Ammon's horn (tissue), 1 donor: ENCODE measurements at regions not wholly inside any gene's neighbourhood (a gene's known extent, or its start where the extent isn't known, plus 50 kb on each side); places are given as distances from the start of the nearest gene placed in this dataset.

Experiments
- DNase-seq: peaks from one replicate; pipeline ENCODE4 v3.0.0-alpha.2; 2016; ENCODE audit warnings: low spot score

DNA sequence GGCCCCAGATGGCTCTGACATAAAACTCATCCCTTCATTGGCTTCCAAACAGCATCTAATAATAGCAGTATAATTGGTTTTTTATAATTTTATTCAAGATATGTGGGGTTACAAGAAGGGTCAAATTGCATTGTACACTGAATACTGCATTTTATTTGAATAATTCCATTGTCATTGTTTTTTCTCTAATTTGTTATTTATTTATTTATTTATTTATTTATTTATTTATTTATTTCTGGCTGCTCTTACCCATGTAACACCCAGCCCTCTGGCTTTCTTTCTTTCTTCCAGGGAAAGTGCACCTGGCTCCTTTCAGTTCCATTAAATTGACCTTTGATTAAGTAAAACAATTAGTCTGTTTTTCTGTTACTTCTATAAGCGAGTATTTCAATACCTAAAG, 210.1 kb downstream of the CDH9 start:
- DNase-seq = no peak

DNA sequence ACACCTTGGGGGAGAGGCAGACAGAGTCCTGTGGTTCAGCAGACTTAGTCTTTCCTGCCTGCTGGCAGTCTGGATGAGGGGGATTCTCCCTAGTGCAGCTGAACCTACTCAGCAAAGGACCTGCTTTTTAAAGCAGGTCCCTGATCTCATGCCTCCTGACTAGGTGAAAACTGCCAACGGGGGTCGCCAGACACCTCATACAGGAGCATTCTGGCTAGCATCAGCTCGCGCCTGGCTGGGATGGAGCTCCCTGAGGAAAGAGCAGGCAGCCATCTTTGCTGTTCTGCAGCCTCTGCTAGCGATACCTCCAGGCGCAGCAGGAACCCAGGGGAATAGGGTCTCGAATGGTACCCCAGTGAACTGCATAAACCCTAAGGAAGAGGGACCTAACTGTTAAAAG, 225.2 kb downstream of the CDH9 start:
- no peak for DNase-seq

DNA sequence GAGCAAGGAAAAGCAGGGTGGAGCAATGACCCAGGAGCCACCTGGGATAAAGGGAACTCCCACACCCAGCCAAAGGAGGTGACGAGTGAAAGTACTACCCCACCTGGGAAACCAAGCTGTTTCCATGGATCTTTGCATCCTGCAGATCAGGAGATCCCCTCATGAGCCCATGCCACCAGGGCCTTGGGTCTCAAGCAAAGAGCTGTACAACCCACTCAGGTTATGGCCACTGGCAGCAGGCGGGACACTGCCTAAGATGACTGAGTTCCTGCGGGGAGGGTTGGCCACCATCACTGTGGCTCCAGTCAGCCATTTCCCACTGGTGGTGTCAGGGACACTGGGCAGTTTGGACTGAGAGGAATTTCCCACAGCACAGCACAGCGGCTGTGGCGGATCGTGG, 225.7 kb downstream of the CDH9 start:
- no peak for DNase-seq

DNA sequence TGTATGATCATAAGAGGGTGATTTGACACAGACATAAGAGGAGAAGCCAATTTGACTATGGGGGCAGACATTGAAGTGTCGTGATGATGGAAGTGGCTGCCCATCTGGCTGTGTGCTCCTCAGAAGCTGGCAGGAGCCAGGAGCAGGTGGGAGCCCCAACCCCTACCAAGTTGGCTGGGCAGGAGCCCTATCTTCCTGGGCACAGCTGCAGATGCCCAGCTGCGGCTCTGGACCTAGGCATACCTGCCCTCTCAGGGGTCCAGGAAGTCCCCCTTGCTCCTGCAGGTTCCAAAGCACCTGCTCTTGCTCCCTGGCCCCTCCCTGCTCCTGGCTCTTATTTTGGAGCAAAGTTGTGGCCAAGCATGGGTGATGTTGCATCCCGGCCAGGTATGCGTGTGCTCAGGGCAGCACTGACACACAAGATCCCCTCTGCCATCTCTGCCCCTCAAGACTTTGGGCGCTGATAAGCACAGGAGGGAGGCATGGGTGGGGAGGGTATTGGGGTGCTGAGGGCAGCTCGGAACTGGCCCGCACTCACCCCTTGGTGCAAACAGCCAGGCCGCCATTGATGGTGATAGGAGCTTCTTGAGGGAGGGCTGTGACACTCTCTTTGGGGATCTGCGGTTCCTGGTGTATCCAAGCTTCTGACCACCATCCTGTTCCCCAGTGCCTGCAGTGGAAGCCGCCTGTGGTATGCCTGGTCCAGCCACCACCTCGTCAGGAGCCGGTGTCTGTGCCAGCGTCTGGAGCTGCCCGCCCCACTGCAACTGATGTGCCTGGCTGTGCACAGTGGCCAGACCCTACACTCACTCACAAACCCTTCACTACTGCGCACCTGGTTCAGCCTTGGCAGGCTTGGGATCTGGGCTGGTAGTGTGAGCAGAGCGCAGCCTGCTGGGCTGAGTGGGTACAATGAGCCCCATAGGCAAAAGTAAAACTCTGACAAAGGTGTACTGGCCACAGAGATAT, 230.9 kb downstream of the CDH9 start:
- no peak for DNase-seq

DNA sequence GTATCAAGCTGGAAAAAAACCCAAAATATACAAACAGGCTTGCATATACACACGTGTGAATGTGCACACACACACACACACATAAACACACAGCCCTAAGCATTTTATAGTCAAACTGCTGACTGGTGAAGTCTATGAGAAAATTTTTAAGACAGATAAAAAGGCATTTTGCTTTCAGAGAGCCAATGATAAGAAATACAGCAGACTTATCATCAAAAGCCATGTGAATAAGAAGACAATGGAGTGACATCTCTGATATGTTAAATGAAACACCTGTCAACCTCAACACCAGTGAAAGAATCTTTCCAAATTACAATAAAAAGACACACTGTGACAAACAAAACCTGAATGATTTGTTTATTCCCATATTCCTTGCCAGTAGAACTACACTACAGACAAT, 233.3 kb downstream of the CDH9 start:
- no peak for DNase-seq

DNA sequence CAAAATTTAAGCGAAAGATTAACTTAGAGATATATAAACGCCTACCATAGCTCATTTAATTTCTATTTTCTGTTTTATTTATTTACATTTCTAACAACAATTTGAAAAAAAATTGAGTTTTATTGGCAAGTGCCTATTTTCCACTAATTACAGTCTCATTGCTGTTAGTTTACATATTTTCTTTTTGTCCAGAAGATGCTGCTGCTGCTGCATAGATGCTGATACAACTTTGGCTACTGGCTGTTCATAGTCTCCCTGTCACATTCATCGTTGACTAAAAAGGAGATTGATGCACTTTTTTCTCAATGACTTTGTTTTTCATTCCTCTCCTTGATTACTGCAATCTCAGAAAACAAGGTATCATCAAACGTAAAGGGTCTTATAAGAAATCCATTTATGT, 235.4 kb downstream of the CDH9 start:
- peak; percentile 27 for DNase-seq

DNA sequence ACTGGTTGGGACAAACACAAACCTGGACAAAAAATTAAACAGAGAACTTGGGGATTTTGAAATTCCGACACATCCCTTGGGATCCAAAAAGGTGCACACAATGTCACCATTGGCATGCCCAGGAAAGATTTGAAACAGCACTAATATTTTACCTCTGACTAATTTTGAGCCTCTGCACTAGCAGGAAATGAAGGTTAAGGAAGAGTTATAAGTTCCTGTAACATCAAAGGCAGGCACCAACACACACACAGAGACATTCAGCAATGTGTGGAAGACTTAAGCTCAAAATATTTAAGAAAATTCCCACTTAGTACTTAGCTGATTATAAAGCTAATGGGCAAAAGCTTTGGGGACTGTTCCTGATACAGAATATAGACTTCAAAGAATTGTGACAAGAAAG, 247.0 kb downstream of the CDH9 start:
- DNase-seq = no peak

DNA sequence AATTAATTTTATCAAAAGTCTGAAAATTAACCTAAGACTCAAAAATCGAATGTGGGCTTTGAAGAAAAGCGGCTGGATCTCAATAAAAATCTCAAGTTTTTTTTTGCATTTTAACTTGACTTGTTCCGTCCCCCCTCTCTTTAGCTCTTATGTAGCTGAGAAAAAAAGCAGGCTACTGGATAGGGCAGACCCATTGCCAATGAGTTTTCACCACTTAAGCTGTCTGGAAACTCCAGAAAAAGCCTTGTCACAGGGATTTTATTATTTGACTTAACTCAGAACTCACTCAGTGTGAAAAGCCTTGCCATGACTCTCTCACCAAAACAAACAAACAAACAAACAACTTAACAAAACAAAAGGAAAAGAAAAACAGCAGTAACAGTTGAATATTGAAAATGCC, 247.4 kb downstream of the CDH9 start:
- DNase-seq = no peak

DNA sequence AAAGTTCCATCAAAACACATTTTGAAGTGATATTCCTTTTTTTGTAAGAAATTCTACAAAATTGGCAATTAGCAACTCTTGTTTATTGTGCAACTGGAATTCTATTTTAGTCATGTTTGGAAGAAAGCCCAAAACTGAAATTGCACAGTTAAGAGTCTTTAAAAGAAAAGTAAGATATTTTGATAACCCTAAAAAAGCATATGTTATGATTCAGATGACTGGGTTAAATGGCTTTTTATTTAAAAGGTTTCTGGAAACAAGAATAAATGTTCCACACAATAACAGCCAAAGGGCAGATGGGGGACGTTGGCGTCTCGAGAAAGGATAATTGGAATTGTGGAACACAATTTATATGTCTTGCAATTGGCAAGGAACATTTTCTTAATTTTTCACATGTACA, 275.2 kb downstream of the CDH9 start:
- peak; percentile 25 for DNase-seq

DNA sequence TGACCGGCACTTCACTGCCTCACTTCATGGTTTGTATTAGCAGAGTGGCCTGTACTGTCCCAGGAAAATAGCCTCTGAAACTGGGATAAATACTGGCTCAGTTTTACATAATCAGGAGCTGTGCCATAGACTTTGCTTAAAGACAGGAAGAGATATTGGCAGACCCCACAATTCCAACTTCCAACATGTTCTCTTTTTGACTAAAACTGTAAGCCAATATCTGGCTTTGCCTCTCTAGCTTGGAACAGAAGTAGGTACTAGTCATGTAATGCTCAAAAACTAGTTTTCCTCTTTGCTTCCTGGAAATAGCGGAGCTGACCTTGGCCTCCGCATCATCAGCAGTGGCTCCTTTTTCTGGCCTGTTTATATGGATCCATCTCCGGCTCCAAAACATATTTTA, 276.9 kb downstream of the CDH9 start:
- no peak for DNase-seq

DNA sequence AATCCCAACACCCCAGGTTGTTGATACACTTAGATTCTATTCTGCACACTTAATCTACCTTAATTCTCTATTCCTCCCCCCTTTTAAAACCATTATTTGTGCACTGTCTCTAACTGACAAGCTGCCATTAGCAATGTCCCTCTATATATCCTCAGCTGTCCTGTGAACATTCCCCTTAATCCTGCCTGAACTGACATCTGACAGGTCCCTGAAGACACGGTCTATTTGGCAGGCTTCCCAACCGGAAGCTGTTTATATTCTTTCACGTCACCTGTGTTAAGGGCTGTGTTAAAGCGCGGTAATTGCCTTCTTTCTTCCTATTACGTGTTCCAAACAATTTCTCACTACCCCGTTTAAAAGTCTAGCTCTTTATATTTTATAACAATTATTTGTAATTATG, 277.3 kb downstream of the CDH9 start:
- DNase-seq = no peak

DNA sequence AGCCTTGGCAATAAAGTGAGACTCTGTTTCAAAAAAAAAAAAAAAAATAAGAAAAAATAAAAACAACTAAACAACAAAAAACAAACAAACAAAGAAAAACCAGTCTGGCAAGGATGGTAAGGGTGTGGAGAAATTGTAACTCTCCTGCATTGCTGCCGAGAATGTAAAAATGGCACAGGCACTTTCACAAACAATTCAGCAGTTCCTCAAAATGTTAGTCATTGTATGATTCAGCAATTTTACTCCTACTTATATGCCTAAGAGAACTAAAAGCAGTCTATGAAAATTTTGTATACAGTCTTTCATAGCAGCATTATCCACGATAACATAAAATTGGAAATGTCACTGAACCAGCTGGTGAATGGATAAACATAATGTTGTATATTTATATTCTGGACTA, 280.4 kb downstream of the CDH9 start:
- no peak for DNase-seq

DNA sequence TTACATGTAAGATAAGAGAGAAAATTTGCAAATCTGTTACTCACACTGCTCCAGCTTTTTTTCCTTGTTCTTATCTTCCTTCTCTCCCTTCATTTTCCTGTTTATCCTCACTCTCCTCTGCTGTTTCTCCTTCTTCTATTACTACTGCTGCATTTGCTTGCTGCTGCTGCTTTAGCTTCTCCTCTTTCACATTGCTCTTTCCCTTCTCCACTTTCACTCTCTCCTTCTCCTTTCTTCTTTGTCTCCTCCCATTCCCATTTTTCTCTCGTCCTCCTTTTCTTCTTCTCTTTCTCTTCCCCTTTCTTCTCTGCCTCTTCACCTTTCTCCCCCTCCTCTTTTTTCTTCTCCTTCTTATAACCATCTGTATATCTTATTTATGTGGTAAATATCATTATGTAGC, 288.6 kb downstream of the CDH9 start:
- no peak for DNase-seq

DNA sequence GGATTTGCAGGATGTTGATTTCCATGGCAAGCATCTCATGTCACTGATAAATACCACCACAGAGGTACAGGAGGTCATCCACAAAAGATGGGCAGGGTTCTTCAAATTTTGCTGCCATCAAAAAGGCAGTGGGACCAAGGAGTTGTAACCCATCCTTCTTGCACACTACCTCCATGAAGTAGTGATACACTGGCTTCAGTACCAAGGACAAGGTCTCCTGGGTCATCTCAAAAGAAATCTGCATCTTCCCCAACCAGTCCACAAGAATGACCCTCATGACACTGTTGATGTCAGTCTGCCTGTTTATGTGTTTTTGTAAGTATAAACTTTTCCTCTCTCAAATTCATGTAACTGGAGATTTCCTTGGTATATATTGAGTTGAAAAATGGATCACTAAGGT, 298.2 kb downstream of the CDH9 start:
- DNase-seq = no peak

DNA sequence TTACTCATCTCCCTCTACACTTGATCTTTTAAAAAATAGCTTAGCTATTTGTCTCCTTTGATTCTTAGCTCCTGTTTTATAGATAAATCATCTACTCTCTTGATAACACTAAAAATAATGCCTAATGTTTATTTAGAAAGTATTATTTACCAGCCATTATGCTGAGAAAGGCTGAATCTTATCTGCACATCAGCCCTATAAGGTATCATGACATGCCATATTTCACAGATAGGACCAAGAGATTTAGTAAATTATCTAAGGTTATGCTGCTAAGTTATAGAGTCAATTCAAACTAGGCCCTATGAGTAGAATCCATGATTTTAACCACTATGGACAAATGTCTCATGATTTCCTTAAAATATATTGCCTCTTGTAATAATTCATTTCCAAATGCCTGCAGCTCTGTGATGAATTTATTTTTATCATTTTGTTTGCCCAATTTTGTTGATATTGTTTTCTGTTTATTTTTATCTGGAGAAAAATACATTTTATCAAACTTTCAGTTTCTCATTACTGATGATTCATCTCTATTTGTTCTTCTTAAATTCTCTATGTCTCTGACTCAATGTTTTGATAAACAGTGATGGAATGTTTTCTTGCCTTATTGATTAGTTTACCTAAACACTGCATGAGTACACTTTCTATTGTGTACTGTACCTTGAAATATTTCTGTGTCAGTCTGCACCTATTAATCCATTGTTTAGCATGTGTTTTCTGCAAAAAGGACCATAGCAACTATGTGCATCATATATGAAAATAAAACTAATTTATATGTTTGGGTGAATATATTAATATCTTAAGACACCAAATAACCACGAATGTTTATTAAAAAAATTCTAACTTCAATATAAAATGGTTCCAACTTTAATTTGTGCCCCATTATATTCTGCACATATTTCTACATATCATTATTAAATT, 300.8 kb downstream of the CDH9 start:
- DNase-seq = no peak

DNA sequence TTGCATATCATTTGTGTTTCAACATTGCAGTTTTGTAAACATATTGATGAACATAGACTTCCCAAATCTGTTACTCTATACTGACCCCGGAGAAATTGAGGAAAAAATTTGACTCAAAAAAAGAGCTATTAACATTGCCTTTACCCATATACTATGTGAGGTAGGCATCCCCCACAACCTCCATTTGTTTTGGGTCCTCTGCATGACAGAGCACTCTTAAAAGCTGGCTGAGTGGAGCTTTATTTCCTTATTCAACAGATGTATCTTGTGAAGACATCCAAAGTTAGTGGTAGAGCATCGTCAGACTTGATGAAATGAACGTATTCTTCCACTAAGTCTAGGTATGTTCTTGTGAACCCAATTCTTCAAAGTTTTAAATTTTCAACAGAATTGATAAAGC, 310.5 kb downstream of the CDH9 start:
- DNase-seq = no peak

DNA sequence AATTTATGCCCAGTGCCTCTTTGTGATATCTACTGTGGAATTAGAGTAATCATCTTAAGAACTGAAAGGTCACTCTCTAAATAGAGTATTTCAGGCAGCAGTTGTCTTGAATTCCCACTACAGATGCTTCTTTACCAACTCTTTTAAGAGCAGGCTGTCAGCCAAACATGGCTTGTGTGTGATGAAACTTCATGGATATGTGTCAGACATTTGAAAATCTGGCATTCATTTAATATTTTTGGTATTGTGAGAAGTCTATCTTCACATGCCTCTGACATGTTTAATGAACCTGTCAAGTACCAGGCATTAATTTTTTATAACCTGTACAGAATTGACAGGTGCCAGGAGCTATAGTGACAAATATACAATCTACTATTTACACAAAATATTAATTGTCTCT, 318.6 kb downstream of the CDH9 start:
- no peak for DNase-seq

DNA sequence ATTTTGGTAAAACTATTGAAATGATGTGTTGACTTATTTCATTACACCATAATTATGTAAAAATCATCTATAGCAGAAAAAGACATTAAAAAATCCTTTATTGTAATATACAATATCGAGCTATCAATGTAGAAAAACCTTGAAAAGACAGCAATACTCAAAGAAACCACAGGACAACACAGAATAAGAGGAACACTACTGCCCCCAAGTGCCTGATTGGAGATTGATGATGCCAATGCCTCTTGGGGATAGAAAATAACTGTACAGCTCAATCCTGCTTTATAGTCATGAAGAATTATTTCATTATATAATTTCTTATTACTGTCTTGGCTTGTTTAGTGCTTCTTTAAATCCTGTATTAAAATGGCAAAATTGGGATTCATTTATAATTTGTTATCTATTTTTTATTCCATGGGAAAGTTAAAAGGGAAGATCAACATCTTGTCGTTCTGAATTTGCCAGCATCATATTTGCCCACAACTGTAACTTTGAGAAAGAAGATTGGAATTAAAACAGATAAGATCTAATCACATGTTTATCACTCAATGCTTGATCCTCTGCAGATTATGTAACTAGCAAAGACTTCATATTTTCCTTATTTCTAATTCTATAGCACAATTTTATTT, 337.5 kb downstream of the CDH9 start:
- peak; percentile 54 for DNase-seq

DNA sequence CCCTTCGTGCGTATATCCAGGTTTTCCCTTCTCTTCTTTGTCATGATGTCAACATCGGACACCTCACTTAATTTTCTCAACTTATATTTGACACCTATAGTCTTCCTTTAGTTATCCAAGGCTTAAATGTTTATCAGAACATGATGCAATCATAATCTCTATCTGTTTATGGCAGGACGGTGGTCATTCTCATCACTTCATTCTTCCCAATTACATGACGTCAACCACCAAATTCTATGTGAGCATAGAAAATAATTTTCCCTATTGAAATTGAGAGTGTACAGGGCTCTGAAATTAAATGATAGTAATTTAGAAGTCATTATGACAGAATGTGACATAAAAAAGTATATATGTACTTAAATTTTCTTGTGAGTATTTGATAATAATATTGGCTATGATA, 345.4 kb downstream of the CDH9 start:
- no peak for DNase-seq

DNA sequence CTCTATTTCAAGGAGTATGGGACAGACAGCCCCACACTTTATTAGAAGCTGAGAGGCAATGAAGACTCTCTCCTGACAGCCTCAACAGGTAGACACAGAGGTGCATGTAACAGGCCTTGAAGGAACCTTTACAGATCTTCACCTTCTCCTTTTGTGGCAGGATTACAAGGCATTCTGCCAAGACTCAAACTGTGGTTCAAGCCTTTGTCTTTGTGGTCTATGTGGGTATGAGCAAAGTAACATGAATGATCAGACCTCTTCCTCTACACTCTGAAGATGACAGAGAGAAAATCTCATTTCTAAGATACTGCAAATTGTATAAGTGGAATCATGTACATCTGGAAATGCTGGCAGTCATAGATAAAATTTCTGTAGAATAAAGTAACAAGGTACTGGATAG, 346.9 kb downstream of the CDH9 start:
- DNase-seq = no peak

DNA sequence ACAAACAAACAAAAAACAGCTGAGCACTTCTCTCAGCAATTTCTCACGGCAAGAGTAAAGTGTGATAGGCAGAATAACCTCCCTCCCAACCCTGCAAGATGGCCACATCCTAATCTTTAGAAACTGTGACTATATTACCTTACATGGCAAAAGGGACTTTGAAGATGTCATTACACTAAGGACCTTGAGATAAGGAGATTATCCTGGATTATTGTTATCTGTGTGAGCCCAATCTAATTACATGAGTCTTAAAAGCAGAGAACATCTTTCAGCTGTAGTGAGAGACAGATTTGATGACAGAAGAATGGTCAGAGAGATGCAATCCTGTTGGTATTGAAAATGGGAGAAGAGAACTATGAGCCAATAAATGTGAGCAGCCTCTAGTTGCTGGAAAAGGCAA, 347.9 kb downstream of the CDH9 start:
- no peak for DNase-seq

DNA sequence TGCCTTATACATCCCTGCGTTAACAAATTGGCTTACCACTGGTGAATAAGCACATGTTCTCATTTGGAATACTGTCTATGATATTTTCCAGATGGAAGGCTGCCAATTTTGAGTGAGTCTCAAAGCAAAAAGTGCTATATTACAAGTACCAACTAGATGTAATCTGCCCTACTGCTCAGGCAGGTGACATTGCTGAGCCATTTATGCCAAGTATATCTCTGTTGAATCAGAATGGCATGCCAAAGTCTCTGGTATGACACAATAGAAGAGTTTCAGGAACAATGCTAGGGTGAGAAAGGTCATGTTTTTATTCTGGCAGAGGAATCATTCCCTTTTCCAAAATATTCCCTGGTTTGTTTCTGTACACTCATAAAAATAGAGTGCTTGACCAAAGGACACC, 356.5 kb downstream of the CDH9 start:
- no peak for DNase-seq

DNA sequence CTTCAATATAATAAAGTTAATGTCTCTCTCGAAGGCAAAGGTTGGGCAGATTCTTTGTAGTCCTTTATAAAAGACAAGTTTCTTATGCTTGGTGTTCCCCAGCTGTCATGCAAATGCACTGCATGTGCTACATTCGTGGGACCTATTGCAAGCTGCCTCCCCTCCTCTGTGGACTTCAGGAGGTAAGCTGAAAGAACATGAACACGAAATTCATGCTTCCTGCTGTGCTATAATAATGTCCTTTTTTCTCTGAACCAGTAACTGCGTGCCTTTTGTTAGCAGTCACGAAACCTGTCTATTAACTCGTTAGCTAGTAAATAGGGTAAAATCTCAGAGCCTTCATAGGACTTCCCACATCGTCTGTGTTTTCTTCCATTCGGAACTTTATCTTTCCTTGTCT, 363.5 kb downstream of the CDH9 start:
- DNase-seq = no peak
